HG03095 (cell line): ENCODE measurements at regions not wholly inside any gene's neighbourhood (a gene's known extent, or its start where the extent isn't known, plus 50 kb on each side); places are given as distances from the start of the nearest gene placed in this dataset.

Source experiments
- ATAC-seq: cut with Tn5 transposase; IDR thresholded peaks from one replicate; pipeline ENCODE4 v1.9.1; 2021; ENCODE audit warnings: moderate library complexity; ENCODE audit not compliant: unreplicated experiment

DNA sequence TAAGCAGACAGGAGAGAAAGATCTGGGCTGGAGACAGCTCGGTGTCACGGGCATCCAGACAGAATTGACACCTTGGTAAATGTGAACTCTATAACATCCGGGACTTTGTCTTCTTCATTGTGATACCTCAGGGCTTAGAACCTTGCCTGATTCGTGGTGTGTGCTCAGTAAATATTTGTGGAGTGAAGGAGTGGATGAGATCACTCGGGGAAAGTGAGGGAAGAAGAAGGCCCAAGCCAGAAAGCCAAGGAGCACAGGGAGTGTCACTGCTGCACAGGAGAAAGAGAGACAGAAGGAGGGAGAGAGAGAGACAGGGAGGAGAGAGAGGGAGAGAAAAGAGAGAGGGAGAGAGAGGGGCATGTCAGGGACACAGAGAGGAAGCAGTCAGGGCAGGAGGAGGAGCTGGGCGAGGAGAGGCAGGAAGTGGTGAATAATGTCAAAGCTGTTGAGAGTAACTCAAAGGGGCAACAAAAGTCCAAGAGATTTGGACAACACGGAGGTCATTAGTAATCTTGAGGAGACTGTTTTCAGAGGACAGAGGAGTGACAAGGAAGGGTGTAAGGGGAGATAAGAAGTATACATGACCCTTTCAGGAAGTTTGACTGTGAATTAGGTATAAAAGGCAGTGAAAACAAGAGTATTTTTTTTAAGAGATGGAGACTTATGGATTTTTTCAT, 141.6 kb upstream of the MAX start:
- no peak for ATAC-seq

DNA sequence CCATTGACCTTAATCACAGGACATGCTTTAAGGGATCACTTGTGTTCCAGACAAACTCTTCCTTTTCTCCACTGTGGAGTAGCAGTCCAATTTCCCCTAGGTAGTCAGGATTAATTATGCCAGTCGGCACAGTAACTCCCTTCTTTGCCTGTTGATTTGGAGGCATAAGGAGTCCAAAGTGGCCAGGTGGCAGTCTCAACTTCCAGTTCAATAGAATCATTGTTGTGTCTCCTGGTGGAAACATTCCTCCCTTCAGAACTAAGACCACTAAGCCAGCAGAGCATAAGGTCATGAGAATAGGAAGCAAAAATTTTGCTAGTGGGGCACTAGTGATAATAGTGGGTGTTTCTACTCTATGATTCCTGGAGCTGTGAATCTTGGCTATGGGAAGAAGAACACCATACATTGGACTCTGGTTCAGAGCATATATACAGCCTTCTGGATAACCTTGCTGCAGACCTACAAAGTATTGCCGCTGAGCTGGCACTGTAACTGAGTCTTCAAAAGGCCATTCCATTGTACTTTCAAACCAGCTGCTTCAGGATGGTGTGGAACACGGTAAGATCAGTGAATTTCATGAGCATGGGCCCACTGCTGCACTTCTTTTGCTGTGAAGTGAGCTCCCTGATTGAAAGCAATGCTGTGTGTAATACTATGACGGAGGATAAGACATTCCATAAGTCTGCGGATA, 147.3 kb upstream of the MAX start:
- ATAC-seq: no peak

DNA sequence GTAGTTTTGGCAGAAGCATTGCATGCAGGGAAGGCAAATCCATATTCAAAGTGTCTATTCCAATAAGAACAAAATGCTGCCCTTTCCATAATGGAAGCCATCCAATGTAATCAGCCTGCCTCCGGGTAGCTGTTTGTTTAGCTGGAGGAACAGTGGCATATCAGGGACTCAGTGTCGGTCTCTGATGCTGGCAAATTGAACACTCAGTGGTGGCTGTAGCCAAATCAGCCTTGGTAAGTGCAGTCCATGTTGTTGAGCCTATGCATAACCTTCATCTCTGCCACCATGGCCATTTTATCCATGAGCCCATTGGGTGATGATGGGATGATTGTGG, 147.8 kb upstream of the MAX start:
- ATAC-seq: no peak

DNA sequence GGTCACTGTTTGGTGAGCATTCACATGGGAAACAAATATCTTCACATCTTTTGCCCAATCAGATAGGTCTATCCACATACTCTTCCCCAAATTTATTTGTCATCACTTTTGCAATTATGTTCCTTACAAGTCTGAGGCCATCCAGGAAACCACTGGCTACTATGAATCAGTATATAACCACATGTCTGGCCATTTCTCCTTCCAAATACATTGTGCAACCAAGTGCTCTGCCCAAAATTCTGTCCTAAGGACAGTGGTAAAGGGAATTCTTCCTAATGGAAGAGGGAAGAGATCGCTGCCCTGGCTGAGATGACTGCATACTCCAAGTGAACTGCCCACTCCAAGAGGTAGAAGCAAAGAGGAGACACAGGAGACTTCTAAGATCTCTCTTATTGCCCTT, 148.9 kb upstream of the MAX start:
- ATAC-seq: no peak

DNA sequence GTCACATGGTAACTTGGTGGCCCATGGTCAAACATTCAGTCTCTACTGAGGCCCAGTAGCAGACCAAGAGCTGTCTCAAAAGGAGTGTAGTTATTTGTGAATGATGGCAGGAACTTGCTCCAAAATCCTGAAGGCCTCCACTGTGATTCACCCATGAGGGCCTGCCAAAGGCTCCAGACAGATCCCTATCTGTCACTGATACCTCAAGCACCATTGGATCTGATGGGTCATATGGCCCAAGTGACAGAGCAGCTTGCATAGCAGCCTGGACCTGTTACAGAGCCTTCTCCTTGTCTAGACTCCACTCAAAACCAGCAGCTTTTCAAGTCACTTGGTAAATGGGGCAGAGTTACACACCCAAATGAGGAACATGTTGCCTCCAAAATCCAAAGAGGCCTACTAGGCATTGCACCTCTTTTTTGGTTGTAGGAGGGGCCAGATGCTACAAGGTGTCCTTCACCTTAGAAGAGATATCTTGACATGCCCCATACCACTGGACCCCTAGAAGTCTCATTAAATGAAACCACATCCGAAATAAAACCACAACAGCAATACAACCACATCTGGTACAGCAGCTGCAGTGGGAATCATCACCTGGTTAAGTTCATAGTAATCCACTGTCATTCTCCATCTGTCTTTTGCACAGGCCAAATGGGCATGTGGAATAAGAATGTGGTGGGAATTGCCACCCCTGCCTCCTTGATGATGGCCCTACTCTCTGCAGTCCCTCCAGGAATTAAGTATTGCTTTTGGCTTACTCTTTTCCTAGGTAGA, 150.4 kb upstream of the MAX start:
- no peak for ATAC-seq

DNA sequence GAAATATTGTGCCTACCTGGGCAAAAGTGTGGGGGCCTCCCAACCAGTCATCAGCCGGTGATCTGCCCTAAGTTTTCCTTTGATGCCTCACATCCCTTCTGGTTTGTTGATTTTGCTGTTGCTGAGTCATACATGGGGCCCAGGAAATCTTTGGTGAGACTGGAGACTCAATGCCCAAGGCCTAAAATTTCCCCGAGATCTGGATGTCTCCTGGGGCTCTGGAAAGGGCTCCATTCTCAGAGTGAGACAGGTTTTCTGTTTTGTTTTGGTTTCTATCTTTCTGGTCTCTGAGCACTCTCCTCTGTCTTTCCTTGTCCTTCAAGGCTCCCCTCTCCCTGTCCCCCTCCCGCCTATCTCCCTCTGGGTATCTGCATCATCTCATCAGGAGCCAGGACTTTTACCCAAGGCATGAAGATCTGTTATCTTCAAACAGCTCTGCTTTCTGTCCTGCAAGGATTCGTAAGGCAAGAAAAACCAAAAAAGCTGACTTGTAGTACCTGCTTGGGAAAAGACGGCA, 152.8 kb upstream of the MAX start:
- ATAC-seq: no peak

DNA sequence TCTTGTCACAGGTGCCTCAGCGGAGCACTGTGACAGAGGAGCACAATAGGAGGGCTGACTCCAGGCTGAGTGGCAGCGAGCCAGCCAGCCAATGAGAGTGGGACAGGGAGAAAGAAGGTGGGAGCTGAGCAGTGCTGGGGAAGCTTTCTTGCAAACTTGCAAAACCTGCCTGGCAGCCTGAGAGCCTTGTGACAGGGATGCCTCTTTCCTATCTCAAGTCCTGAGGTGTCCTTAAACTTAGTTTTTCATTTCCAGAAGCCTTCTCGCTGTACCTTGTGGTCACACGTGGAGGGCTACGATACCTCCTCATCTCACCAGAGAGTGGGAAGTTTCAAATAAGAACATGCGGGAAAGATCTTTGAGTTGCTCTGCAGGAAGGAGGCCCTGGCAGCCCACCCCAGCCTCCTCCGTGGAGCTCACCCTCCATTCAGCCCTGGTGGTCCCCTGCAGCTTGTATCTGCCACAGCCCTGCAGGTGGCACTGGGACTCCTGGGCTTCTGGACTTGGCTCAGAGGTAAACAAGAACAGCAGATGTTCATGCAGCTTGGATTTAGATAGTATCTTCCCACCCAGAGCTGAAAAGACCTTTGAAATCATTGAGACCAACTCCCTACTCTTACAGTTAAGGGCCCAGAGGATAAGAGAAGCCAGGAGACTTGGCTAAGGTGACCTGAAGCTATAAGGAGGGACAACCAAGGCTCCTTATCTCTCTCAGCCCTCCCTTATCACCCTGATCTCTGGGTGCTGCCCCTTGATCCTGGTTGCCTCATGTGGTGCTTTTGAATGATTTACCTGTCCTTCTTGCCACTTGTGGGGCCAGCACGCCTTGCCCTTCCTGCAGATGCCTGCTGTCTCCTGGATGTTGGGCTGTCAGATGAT, 153.5 kb upstream of the MAX start:
- ATAC-seq: no peak

DNA sequence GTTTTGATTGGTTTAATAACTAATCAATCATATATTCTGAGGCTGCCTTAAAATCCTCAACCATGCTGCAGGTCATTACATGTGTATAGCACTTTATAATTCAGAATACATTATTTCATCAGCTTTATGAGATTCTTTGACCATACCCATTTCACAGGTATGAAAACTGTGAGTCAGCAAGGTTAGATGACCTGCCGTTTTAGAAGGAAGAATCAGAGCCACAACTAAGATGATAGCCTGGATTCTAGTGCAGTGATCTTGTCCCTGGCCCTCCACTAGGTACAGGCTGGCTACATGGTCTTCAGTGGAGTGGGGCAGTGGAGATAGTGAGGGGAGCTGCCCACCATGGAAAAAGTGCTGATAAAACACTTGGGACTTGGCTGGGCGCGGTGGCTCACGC, 154.4 kb upstream of the MAX start:
- ATAC-seq: no peak

DNA sequence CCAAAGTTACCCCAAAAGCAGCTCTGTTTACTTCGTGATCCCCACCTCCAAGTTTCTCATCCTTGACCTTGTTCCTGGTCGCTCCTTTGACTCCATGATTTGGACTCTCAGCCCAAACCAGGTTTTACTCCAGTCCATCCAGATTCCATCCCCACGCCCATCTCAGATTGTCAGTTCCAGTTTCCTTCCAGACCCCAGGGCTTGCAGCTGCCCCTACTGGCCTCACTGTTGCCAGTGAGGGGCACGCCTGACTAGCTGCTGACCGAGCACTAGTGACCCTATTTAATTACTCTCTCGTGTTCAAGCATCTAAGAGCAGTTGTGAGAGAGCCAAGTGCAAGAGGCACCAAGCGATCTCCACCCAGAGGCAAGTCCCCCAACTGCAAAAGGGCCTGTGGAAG, 155.1 kb upstream of the FUT8 start:
- ATAC-seq: no peak

DNA sequence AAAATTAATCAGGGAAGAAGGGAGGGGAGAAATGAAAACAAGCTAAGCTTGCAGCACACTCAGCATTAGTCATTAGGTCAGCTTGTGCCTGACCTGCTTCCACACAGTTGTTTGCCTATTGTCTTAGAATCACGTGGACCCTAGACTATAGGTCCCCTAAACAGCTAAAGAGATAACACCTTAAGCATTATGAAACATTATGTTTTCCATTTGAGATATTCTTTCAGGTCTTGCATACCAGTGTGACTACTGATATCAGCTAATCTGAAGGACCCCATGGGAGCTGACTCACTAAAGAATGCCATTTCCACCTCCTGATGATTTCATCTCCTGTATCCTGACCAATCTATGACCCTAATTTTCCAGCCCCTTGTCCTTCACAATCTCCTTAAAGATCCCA, 154.1 kb upstream of the FUT8 start:
- ATAC-seq: no peak

DNA sequence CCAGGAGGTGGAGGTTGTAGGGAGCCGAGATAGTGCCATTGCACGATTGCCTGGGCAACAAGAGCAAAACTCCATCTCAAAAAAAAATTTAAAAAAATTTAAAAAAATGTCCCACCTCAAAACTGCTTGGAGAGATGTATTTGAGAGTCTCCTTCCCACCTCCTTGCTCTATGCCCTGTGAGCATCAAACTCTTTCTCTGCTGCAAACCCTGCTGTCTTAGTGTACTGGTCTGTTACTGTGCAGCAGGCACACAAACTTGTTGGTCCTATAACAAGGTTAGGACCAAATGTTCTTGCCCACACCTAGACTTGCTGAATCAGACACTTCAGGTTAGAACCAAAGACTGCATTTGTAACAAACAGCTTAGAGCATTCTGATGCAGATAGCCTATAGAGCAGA, 153.5 kb upstream of the FUT8 start:
- no peak for ATAC-seq

DNA sequence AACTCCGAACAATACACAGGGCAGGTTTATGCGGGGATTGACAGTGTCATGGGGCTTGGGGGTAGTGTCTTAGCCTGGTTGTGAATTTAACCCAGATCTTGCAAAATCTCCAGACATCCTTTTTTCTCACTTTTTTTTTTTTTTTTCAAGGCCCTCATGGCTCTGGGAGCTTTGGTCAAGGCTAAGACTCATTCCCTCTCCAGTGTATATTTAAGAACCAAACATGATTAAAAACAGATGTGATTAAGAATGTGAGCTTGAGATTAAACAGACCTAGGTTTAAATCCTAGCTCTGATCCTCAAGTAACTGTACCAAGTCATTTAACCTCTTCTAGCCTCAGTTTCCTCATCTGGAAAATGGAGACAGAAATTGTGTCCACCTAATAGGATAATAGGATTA, 151.7 kb upstream of the FUT8 start:
- no peak for ATAC-seq

DNA sequence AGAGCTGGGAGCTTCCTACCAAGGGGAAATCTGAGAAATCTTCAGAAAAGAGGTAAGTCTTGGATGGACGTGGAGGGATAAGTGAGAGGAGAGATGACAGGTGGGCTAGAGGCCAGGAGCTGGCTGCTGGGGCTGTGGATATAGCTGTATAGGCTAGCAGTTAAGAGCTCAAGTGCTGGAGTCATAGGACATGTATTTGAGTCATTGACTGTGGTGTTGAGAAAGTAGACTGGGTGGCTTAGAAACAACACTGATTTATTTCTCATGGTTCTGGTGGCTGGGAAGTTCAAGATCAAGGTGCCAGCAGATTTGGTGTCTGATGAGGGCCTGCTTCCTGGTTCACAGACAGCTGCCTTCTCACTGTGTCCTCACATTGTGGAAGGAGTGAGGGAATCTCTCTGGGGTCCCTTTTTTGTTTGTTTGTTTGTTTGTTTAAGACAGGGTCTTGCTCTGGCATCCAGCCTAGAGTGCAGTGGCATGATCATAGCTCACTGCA, 151.1 kb upstream of the FUT8 start:
- ATAC-seq: no peak

DNA sequence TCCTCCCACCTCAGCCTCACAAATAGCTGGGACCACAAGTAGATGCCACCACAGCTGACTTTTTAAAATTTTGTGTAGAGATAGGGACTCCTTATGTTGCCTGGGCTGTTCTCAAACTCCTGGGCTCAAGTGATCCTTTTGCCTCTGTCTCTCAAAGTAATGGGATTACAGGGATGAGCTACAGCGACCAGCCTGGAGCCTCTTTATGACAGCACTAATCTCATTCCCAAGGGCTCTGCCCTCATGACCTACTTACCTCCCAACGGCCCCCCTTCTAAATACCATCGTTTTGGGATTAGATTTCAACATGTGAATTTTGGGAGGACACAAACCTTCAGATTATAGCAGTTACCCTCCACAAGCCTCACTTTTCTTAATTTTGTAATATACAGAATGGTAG, 150.6 kb upstream of the FUT8 start:
- no peak for ATAC-seq

DNA sequence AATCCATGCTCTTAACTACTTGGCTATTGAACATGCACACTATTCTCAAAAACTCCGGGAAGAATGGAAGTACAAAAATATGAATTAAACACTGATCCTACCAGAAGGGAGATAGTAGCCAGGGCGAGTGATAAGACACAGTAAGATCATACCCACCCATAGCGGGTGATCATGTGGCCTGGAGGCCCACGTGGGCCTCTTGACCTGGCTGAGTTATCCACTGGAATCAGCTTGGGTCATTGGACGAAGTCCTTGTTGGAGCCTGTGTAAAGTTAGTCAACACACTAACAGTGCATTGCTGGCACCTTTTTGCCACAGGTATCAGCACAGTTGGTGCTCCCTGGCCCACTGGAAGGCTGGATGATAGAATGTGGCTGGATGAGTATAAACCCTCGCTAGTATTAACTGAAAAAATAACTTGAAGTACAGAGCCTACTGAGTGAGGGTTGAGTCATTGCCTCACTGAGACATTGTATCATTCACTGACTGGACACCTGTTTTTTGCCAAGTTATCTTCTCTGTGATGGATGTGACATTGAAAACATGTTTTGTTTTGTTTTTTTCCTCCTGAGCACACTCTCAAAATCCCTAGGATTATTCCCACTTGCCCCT, 149.2 kb upstream of the FUT8 start:
- no peak for ATAC-seq

DNA sequence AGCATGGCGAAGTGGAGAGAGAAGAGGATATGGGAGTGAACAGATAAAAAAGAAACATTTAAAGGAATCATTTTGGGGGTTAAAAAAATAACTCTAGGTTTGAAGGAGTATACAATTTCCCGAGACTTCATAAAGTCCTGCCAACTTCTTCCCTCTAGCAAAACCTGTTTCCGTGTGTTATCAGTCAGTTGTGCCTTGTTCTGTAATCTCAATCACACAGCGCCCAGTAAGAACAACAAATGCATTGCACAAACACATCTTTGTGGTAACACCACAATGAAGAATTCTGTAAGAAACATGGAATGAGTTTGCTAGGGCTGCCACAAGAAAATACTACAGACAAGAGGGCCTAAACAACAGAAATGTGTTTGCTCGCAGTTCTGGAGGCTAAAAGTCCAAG, 144.7 kb upstream of the FUT8 start:
- ATAC-seq: no peak

DNA sequence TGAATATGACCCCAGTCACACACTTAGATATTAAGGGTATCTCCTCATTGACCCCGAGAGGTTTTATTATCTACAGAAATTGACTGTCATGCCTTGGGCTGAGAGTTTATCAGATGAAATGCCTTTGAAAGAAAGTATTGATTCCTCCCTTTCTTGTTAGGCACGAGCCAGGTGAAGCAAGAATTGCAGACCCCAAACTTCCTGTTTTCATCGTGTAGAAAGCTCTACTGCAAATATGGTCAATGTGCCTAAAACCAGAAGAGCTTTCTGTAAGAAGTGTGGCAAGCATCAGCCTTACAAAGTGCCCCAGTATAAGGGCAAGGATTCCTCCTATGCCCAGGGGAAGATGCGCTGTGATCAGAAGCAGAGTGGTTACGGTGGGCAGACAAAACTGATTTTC, 143.9 kb upstream of the FUT8 start:
- ATAC-seq: no peak

DNA sequence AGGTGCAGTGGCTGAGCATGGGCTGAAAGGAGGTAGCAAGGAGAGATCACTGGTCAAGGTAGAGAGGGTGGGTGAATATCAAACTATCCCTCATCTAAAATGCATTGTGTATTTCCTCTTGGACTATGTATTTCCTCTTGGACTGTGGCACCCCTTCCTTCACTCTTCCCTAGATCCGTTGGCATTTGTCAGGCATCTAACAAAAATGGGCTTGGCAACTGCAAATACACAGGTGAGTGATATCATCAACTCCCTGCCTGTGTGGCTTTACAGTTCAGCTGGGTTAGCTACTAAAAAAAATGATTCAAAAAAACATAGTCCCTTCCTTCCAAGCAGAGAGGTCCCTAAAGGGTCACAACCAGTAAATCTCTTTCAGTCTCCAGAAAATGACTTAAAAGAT, 142.8 kb upstream of the FUT8 start:
- ATAC-seq: no peak

DNA sequence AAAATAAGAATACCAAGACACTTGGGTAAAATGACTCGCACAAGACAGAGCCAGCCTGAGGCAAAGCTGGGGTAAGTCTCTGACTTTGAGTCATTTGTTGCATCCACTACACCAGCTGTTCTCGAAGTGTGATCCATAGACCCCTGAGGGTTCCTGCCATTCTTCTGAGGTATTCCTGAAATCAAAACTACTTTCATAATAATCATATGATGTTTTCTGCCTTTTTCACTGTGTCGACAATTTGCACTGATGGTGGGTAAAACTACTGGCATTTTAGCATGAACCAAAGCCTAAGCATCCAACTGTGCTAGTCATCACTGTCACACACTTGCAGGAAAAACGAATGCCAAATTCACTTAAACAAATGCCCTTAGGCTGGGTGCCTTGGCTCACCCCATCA, 135.5 kb upstream of the FUT8 start:
- no peak for ATAC-seq

DNA sequence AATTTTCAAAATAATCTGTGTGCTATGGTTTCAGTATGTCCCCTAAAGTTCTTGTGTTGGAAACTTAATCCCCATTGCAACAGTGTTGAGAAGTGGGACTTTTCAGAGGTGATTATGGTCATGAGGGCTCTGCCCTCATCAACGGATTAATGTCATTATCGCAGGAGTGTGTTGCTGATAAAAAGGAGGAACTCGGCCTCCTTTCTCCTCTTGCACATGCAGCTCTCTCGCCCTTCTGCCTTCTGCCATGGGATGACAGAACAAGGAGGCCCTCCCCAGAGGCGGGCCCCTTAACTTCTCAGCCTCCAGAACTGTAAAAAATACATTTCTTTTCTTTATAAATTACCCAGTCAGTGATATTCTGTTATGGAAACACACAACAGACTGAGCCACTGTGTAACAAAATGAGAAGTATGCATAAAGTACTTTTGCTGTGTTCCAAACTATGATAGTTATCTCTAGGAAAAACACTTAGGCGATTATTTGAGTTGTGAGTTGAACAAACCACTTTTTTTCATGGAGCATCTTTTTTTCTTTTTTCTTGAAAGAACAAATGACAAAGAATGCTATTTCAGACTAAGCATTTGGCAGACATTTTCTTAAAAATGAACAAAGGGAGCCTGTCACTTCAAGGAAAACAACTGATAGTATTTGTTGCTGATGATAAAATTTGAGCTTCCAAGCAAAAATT, 134.8 kb upstream of the FUT8 start:
- no peak for ATAC-seq
